ENCODE measurements at regions not wholly inside any gene's neighbourhood (a gene's known extent, or its start where the extent isn't known, plus 50 kb on each side); places are given as distances from the start of the nearest gene placed in this dataset.

GRCh38 chr13:106172176-106172905 is 363.1 kb downstream of the EFNB2 start:
- no peak for DNase-seq (ENCODE audit: low read depth)

GRCh38 chr13:106163426-106163825 is 372.0 kb downstream of the EFNB2 start:
- DNase-seq (ENCODE audit: low read depth), result no peak

GRCh38 chr13:106161146-106161545 is 374.3 kb downstream of the EFNB2 start:
- DNase-seq (ENCODE audit: low read depth), result no peak

GRCh38 chr13:106159295-106160195 is 375.9 kb downstream of the EFNB2 start:
- DNase-seq (ENCODE audit: low read depth), result no peak

- peak; percentile 94 for DNase-seq (ENCODE audit: low read depth)
Observed at GRCh38 chr13:106156468-106156867, 379.0 kb downstream of the EFNB2 start.

- DNase-seq (ENCODE audit: low read depth), result no peak
Observed at GRCh38 chr13:106155411-106155810, 380.1 kb downstream of the EFNB2 start.

- DNase-seq (ENCODE audit: low read depth), result no peak
Observed at GRCh38 chr13:106153876-106154275, 381.6 kb downstream of the EFNB2 start.

- no peak for DNase-seq (ENCODE audit: low read depth)
Observed at GRCh38 chr13:106153041-106153440, 382.4 kb downstream of the EFNB2 start.

- DNase-seq (ENCODE audit: low read depth), result no peak
Observed at GRCh38 chr13:106152047-106152446, 383.4 kb downstream of the EFNB2 start.

- peak; percentile 96 for DNase-seq (ENCODE audit: low read depth)
Observed at GRCh38 chr13:106151056-106151699, 384.3 kb downstream of the EFNB2 start.

GRCh38 chr13:106145997-106146864 is 389.2 kb downstream of the EFNB2 start:
- no peak for DNase-seq (ENCODE audit: low read depth)

GRCh38 chr13:106145070-106145469 is 390.4 kb downstream of the EFNB2 start:
- no peak for DNase-seq (ENCODE audit: low read depth)

GRCh38 chr13:106143930-106144709 is 391.3 kb downstream of the EFNB2 start:
- DNase-seq (ENCODE audit: low read depth), result no peak

- DNase-seq (ENCODE audit: low read depth), result no peak
Observed at GRCh38 chr13:106143392-106143791, 392.1 kb downstream of the EFNB2 start.

GRCh38 chr13:106140476-106140875 is 395.0 kb downstream of the EFNB2 start:
- DNase-seq (ENCODE audit: low read depth), result no peak

- DNase-seq (ENCODE audit: low read depth), result no peak
Observed at GRCh38 chr13:106139942-106140341, 395.5 kb downstream of the EFNB2 start.

GRCh38 chr13:106139377-106139776 is 396.1 kb downstream of the EFNB2 start:
- DNase-seq (ENCODE audit: low read depth), result no peak

GRCh38 chr13:106138620-106139019 is 396.8 kb downstream of the EFNB2 start:
- DNase-seq (ENCODE audit: low read depth), result no peak

- no peak for DNase-seq (ENCODE audit: low read depth)
Observed at GRCh38 chr13:106133025-106133424, 402.4 kb downstream of the EFNB2 start.

GRCh38 chr13:106132216-106132615 is 403.2 kb downstream of the EFNB2 start:
- no peak for DNase-seq (ENCODE audit: low read depth)

GRCh38 chr13:106129993-106130392 is 405.5 kb downstream of the EFNB2 start:
- no peak for DNase-seq (ENCODE audit: low read depth)

All from GM04503 (cell line).